ENCODE measurements at regions not wholly inside any gene's neighbourhood (a gene's known extent, or its start where the extent isn't known, plus 50 kb on each side); places are given as distances from the start of the nearest gene placed in this dataset.

GRCh38 chr15:62607114-62607462 is 435.5 kb upstream of the TPM1 start:
- no peak for DNase-seq (ENCODE audit: low read depth, low spot score)

DNA sequence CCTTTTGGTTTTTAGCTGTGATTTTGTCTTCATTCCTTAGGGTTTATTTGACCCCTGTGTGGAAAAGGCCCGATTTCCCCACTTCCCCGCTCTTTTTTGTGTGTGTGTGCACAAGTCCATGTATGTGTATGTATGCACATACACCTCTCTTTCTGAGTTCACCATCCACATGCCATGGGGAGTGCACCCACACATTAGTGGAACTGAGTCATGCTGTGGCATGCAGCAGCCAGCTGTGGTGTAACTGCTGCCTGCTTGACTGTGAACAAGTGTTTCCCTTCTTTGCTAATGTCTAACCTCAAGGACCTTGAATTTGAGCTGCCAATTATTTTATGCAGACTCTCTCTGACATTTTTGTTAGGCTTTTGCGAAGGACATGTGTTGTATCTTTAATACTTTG is 434.9 kb upstream of the TPM1 start:
- no peak for DNase-seq (ENCODE audit: low read depth, low spot score)
- no peak overlapping the region for H3K4me3 ChIP-seq (ENCODE audit: low read length)

More at GRCh38 chr15:62607114-62607462, 435.5 kb upstream of the TPM1 start:
- no peak overlapping the region for H3K4me3 ChIP-seq (ENCODE audit: low read length)

DNA sequence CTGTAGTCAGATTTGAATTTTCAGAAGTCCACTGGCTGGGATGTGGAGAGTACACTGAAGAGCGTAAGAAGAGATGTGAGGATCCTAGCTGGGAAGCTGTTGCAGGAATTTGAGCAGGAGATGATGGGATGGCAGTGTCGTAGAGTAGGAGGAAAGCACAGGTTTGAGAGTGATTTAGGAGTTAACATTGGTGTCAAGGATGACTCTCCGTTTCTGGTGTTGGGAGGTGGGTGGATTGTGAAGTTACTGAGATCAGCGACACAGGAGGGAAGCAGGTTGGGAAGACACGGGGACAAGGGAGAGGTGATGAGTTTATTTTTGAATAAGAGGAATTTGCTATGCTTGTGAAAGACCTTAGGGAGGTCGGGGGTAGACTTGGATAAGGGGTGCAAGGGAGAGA is 434.2 kb upstream of the TPM1 start:
- no peak overlapping the region for H3K4me3 ChIP-seq (ENCODE audit: low read length)

DNA sequence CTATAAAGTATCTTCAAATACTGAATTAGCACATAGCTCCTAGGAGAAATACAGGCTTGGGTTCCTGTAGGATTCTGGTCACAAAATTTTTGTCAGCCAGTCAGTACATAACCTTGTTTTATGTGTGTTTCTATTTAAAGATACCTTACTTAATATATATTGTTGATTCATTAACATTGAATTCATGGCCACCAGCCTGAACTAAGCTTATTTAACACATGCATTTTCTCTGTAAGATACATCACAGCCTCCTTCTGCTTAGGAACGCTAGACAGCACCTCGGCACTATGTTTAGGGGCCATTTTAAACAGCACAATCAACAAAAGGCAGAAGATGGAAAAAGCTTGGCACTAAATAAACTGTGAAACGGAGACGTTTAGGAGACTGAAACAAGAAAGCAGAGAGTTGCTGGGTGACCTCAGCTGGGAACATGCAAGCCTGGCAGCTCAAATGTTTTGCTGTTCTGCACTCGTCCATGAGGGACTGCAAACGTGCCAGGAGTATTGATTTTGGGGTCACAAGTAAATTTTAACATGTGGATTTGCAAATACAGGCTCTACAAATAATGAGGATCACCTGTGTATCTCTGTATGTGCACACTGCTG is 432.2 kb upstream of the TPM1 start:
- DNase-seq (ENCODE audit: low read depth, low spot score): no peak
- no peak overlapping the region for H3K4me3 ChIP-seq (ENCODE audit: low read length)

More for the DNA sequence above, 434.2 kb upstream of the TPM1 start:
- DNase-seq (ENCODE audit: low read depth, low spot score): no peak

- H3K4me3 ChIP-seq (ENCODE audit: low read length): no peak overlapping the region
- DNase-seq (ENCODE audit: low read depth, low spot score): no peak
These were observed 431.5 kb upstream of the TPM1 start for GRCh38 chr15:62611002-62611401.

DNA sequence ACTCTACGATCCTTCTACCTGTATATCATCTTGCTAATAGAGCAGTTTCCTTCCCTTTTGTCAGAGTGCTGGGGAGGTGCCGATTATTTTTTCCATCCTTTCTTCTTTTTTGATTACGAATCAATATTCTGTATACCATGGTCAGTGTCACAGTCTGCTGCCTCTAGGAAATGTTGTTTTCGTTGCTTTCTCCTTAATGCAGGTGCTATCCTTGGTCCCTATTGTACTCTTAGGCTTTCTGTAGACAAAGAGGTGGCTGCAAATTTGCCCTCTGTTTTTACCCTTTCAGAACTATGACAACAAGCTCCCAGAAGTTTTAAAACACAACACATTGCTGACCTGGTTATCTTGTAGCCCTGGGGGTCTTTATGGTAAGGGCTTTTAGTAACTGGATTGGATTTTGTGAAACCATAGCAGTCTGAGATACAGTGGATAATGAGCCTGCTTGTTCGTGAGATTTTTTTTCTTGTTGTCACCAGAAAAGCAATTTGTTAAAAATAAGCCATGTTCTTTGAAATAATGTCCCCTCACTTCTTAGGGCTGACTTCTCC is 430.3 kb upstream of the TPM1 start:
- H3K4me3 ChIP-seq (ENCODE audit: low read length): no peak overlapping the region
- no peak for DNase-seq (ENCODE audit: low read depth, low spot score)

GRCh38 chr15:62612771-62613170 is 429.8 kb upstream of the TPM1 start:
- no peak overlapping the region for H3K4me3 ChIP-seq (ENCODE audit: low read length)
- no peak for DNase-seq (ENCODE audit: low read depth, low spot score)

DNA sequence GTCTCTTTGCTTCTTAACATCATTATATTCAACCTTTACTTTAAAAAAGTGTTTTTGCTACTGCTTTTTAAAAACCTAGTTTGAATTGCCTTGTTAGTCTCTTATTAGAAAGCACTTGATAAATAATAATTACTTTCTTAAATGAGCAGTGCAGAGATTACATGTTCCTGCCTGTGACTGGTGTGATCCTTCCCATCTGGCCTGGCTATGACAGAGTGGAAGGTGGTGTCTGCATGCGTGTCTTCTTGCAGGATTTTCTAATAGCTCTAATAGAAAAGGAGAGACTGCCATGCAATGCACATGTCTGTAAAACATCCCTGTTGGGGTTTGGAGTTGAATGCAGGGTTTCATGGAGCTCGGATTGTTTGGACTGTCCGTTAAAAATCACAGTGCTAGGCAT is 425.8 kb upstream of the TPM1 start:
- DNase-seq (ENCODE audit: low read depth, low spot score): no peak
- H3K4me3 ChIP-seq (ENCODE audit: low read length): no peak overlapping the region

DNA sequence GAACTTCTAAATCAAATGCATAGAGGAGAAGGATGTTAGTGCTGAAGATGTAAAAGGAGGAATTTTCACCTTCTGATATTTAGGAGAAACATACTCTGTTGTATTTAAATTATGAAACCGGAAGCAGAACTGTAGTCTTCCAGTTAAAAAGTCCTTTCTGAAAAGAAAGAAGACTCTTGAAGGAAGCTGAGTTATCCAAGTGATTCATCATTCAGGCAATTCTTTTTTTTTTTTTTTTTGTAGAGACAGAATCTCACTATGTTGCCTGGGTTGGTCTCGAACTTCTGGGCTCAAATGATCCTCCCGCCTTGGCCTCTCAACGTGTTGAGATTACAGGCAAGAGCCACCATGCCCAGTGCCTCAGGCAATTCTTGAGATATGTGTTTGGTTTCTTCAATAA is 424.8 kb upstream of the TPM1 start:
- H3K4me3 ChIP-seq (ENCODE audit: low read length): no peak overlapping the region
- DNase-seq (ENCODE audit: low read depth, low spot score): no peak

GRCh38 chr15:62618432-62618831 is 424.1 kb upstream of the TPM1 start:
- H3K4me3 ChIP-seq (ENCODE audit: low read length): no peak overlapping the region
- DNase-seq (ENCODE audit: low read depth, low spot score): no peak

DNA sequence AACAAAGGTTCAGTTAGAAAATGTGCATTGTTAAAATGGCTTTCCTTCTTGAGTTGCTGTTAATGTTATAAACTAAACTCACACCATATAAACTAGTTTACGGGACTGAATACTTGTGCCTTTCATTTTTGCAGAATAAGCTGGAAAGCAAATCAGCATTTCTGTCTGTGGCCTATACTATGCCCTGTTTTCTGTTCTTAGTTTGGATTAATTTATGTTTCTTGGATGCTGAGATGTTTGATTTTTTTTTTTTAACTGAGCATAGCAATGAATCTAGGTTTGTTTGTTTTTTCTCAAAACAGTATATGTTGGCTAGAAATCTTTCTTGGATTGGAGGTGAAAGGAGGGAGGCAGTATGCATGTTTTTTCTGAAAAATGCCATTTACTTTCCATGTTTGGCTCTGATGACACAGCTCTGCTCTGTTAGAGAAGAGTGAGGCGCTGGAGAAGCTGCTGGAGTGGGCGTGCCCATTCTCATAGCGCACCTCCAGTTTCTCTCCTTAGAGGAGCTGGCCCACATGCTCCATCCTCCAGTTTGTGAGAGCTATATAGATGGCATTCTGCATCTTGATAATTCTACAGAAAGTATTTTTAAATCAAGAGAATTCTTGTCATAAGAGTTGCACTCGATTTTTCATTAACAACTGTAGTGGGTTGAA is 423.6 kb upstream of the TPM1 start:
- no peak for DNase-seq (ENCODE audit: low read depth, low spot score)
- H3K4me3 ChIP-seq (ENCODE audit: low read length): no peak overlapping the region

GRCh38 chr15:62619526-62619925 is 423.0 kb upstream of the TPM1 start:
- H3K4me3 ChIP-seq (ENCODE audit: low read length): no peak overlapping the region
- DNase-seq (ENCODE audit: low read depth, low spot score): no peak

DNA sequence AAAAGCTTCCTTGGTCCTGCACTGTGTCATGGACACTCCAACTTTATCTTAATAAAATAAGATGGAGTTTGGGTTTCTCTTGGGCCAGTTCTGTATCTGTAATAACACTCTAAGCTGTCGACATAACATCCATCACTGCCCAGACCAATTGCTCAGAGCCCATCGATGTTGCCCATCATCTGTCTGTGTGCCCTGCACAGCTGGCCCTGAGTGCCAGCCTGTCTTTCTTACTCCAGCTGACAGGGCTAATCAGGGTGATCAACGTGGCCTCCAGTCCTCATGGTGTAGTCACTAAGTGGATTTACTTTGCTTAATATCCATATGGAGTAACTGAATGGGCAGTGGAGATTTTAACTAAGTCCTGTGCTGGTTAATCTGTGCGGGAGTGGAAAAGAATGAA is 419.8 kb upstream of the TPM1 start:
- DNase-seq (ENCODE audit: low read depth, low spot score): no peak
- H3K4me3 ChIP-seq (ENCODE audit: low read length): no peak overlapping the region

DNA sequence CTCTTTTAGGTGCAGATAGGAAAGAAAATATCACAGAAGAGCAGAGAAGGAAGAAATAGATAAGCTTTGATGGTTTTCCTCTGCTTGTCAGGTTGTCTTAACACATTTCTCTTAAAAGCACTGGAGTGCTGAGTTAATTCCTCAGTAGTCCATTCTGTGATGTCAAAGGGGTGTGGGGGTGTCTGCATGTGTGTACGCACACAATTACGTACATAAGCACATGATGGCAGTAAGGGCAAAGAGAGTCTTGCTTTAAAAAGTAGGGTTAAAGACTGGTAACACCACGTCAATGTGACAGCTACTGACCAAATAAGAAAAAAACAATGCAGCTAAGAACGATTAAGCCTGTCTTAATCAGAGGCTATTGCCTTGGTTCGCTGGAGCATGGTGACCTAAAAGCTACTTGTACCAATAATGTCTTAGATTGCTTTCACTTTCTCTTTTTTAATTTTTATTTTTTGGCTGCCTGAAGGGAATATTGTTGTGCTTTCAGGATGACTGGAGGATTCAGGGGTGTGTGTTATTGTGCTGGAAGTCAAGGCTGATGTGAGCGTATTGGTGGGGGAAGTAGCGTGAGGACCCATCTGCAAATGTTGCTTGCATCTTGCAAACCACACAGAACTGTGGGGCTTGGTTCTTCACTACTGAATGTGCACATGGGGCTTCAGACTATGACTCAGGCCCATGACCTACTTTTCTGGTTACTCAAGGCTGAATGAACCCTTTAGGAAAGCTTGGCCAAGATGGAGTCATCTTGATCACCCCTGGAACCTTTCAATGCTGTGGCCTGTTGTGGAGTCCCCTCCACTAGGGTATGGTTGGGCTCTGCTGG is 417.8 kb upstream of the TPM1 start:
- H3K4me3 ChIP-seq (ENCODE audit: low read length): no peak overlapping the region
- no peak for DNase-seq (ENCODE audit: low read depth, low spot score)

- no peak for DNase-seq (ENCODE audit: low read depth, low spot score)
These were observed 417.0 kb upstream of the TPM1 start for GRCh38 chr15:62625429-62626033.

GRCh38 chr15:62626903-62627302 is 415.6 kb upstream of the TPM1 start:
- DNase-seq (ENCODE audit: low read depth, low spot score): no peak
- H3K4me3 ChIP-seq (ENCODE audit: low read length): no peak overlapping the region

More at GRCh38 chr15:62625429-62626033, 417.0 kb upstream of the TPM1 start:
- H3K4me3 ChIP-seq (ENCODE audit: low read length): no peak overlapping the region

GRCh38 chr15:62631076-62631724 is 411.3 kb upstream of the TPM1 start:
- H3K4me3 ChIP-seq (ENCODE audit: low read length): no peak overlapping the region
- no peak for DNase-seq (ENCODE audit: low read depth, low spot score)

- DNase-seq (ENCODE audit: low read depth, low spot score): no peak
- H3K4me3 ChIP-seq (ENCODE audit: low read length): no peak overlapping the region
These were observed 405.5 kb upstream of the TPM1 start for GRCh38 chr15:62636823-62637573.

DNA sequence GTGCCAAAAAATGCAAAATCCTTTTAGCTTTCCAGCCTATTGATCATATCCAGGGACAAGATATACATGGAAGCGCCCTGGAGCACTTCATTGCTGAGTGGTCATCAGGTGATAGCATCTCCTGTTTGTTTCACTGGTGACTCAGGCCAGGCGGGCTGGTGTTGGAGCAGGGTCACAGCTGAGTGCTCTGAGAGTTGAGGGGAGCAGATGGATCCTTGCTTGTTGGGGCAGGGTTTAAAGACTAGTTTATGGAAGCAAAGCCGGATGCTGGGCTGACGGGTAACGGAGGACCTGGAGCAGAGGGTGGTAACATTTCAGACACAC is 405.0 kb upstream of the TPM1 start:
- no peak for DNase-seq (ENCODE audit: low read depth, low spot score)
- H3K4me3 ChIP-seq (ENCODE audit: low read length): no peak overlapping the region
